Pancreas (tissue), 10 donors: ENCODE measurements at regions not wholly inside any gene's neighbourhood (a gene's known extent, or its start where the extent isn't known, plus 50 kb on each side); places are given as distances from the start of the nearest gene placed in this dataset.

Source experiments
- ATAC-seq, 4 donors: fragments of 200-7000 bp; cut with Tn5 transposase; one replicate each; pipeline versions ENCODE4 v1.8.0 to v1.9.1; 2020; ENCODE audit warnings: mild to moderate bottlenecking in 4 of 4, moderate library complexity in 4 of 4
- DNase-seq, 6 donors: peaks; one replicate each; pipeline ENCODE4 v3.0.0-alpha.2; 2020
- FAIRE-seq: peaks from 2 replicates; lab custom pipeline; 2012; peaks lifted over from hg19 to GRCh38; lab: Jason Lieb, UNC
- H3K27ac ChIP-seq, 4 donors: fragments of 200-600 bp; sonication (generic); 1 replicate in 3 of 4; 2 replicates in 1 of 4; pipeline versions ENCODE4 v1.5.0 to v1.8.0; 2020
- H3K27me3 ChIP-seq, 4 donors: fragments of 200-600 bp; one replicate each; pipeline ENCODE4 v1.8.0; 2021
- H3K36me3 ChIP-seq, 3 donors: fragments of 200-600 bp; sonication (generic) in 1 of 3; one replicate each; pipeline versions ENCODE4 v1.5.0 to v1.8.0; 2020 to 2021
- H3K4me1 ChIP-seq, 3 donors: fragments of 200-600 bp; one replicate each; pipeline ENCODE4 v1.8.0; 2021
- H3K4me3 ChIP-seq, 4 donors: fragments of 200-600 bp; sonication (generic) in 2 of 4; one replicate each; pipeline versions ENCODE4 v1.5.0 to v1.8.0; 2020 to 2021
- H3K9me3 ChIP-seq, 4 donors: fragments of 200-600 bp; one replicate each; pipeline ENCODE4 v1.8.0; 2021
- WGBS, 2 donors: extraction: QIAGEN DNeasy Blood & Tissue Kit; methylation state at CpG; one replicate each; pipeline ENCODE4 v1.1.7; 2013; 5-methylcytosine and 5-hydroxymethylcytosine counted together
- intact Hi-C, 3 donors: fragments of 100-400 bp; cut with DNase I; formaldehyde crosslinking; loops; one replicate each; pipeline versions ENCODE4 v1.11.1 to v1.14.2; 2022
- TF ChIP-seq, protein P1 (sequence below), 4 donors: fragments of 200-600 bp; sonication (generic) in 3 of 4; IDR thresholded peaks; one replicate each; pipeline versions ENCODE4 v1.5.0 to v1.8.0; 2021; ENCODE audit warnings: antibody characterized with exemption in 4 of 4
- donor health status: healthy with polysubstance abuse.
- donor health status: DM: no; HTN: no; CAD: no; lungs with moderate emphysema.
- donor health status: DM: no; HTN: no; CAD: no.
- donor health status: control.
- donor health status: control.
- donor health status: Bipolar disorder and iron deficiency.
- donor health status: DM: yes; HTN: yes; CAD: no.
- donor health status: DM: no; HTN: no; CAD: no.
- donor health status: DM: no; HTN: no; CAD: no.
- donor health status: DM: yes; HTN: yes; CAD: no.

GRCh38 chr3:80055306-80055705 is 287.5 kb upstream of the ROBO1 start:
- WGBS, 2 donors, result 33 to 44% methylated on average over 4 of the region's 4 CpGs

DNA sequence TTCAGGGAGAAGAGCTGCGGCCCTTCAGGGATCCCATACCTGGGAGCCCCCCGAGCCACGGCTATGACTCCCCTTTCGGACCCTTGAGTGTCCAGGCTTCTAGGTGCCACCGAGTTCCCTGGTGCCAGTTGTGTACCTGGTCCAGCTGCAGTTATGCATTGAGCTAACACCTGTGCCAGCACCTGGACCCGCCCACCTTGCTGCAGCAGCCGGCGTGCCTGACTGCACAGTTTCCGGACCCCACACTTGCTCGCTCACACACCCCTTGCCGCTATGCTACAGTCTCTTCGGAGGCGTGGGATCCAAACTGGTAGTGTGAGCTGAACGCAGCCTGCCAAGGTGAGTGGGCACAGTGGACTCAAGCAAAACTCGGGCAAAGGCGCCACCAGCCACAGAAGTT is 284.5 kb upstream of the ROBO1 start:
- Histone ChIP-seq H3K36me3 (no peaks in the 10 kb centered on the region), H3K4me3 (no peak overlapping the region), H3K4me1 (no peaks in the 10 kb centered on the region), H3K27ac (no peak overlapping the region), H3K9me3 (no peaks in the 10 kb centered on the region), H3K27me3 (no peaks in the 10 kb centered on the region)
- DNase-seq, result peak in 2 of 6 donors; percentile 33 to 47
- intact Hi-C loops, result no loop called here
- no peak for FAIRE-seq
- 78 to 91% methylated on average over 16 of the region's 16 CpGs for WGBS, 2 donors
- TF ChIP-seq, protein P1, sequence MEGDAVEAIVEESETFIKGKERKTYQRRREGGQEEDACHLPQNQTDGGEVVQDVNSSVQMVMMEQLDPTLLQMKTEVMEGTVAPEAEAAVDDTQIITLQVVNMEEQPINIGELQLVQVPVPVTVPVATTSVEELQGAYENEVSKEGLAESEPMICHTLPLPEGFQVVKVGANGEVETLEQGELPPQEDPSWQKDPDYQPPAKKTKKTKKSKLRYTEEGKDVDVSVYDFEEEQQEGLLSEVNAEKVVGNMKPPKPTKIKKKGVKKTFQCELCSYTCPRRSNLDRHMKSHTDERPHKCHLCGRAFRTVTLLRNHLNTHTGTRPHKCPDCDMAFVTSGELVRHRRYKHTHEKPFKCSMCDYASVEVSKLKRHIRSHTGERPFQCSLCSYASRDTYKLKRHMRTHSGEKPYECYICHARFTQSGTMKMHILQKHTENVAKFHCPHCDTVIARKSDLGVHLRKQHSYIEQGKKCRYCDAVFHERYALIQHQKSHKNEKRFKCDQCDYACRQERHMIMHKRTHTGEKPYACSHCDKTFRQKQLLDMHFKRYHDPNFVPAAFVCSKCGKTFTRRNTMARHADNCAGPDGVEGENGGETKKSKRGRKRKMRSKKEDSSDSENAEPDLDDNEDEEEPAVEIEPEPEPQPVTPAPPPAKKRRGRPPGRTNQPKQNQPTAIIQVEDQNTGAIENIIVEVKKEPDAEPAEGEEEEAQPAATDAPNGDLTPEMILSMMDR (IDR thresholded peaks at IDR 0.05), result no peak
- ATAC-seq, result no peak

More at GRCh38 chr3:80055306-80055705, 287.5 kb upstream of the ROBO1 start:
- H3K27ac ChIP-seq, result no peak overlapping the region
- no peak overlapping the region for H3K4me3 ChIP-seq
- ATAC-seq (no peak), FAIRE-seq (no peak), DNase-seq (no peak)
- TF ChIP-seq, protein P1 (IDR thresholded peaks at IDR 0.05), result no peak
- H3K27me3 ChIP-seq, result no peaks in the 10 kb centered on the region
- intact Hi-C loops, result no loop called here
- no peaks in the 10 kb centered on the region for H3K9me3 ChIP-seq
- no peaks in the 10 kb centered on the region for H3K4me1 ChIP-seq
- no peaks in the 10 kb centered on the region for H3K36me3 ChIP-seq

- FAIRE-seq, result no peak
- no peak for ATAC-seq
- no peak overlapping the region for H3K4me3 ChIP-seq
- H3K36me3 ChIP-seq, result no peaks in the 10 kb centered on the region
- TF ChIP-seq, protein P1 (IDR thresholded peaks at IDR 0.05), result no peak
- H3K4me1 ChIP-seq, result no peaks in the 10 kb centered on the region
- WGBS, 2 donors, result 82 to 92% methylated on average over 7 of the region's 7 CpGs
- H3K9me3 ChIP-seq, result no peaks in the 10 kb centered on the region
- no peaks in the 10 kb centered on the region for H3K27me3 ChIP-seq
- intact Hi-C loops, result no loop called here
- no peak overlapping the region for H3K27ac ChIP-seq
- DNase-seq, result no peak
These were observed 283.8 kb upstream of the ROBO1 start for GRCh38 chr3:80051602-80051962.

GRCh38 chr3:80050826-80051601 is 283.2 kb upstream of the ROBO1 start:
- ATAC-seq (no peak), FAIRE-seq (no peak), DNase-seq (peak in 2 of 6 donors; percentile 53 to 63)
- no peaks in the 10 kb centered on the region for H3K4me1 ChIP-seq
- H3K36me3 ChIP-seq, result no peaks in the 10 kb centered on the region
- no peak overlapping the region for H3K27ac ChIP-seq
- no peak overlapping the region for H3K4me3 ChIP-seq
- 74 to 86% methylated on average over 33 to 34 of the region's 34 CpGs for WGBS, 2 donors
- intact Hi-C loops, result no loop called here
- TF ChIP-seq, protein P1 (IDR thresholded peaks at IDR 0.05), result no peak
- no peaks in the 10 kb centered on the region for H3K27me3 ChIP-seq
- H3K9me3 ChIP-seq, result no peaks in the 10 kb centered on the region

DNA sequence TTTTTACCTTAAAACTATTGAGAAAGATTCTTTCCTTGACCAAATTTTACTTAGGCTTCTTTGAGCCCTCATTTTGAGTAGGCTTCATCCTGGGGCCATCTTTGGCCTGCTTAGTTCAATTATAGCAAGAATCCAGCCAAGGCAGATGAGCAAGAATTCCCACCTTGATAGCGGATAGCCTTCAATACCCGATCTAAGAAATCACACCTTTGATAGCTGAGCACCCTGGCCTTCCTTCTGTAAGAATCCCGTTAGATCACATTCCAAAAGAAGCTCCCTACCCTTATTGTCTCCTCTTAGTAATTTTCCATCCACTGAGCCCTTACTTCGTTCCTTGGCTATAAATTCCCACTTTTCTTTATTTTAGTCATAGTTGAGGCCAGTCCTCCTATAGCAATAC is 275.4 kb upstream of the ROBO1 start:
- WGBS, 2 donors, result 46 to 70% methylated on average over 4 of the region's 4 CpGs
- no peaks in the 10 kb centered on the region for H3K27me3 ChIP-seq
- no peak overlapping the region for H3K4me3 ChIP-seq
- H3K27ac ChIP-seq, result no peak overlapping the region
- ATAC-seq, result no peak
- TF ChIP-seq, protein P1 (IDR thresholded peaks at IDR 0.05), result no peak
- no peaks in the 10 kb centered on the region for H3K36me3 ChIP-seq
- FAIRE-seq, result no peak
- no peaks in the 10 kb centered on the region for H3K9me3 ChIP-seq
- DNase-seq, result no peak
- no peaks in the 10 kb centered on the region for H3K4me1 ChIP-seq
- intact Hi-C loops, result no loop called here
